IPS-NIHi7 (cell line): ENCODE measurements at regions not wholly inside any gene's neighbourhood (a gene's known extent, or its start where the extent isn't known, plus 50 kb on each side); places are given as distances from the start of the nearest gene placed in this dataset.

Experiments used
- DNase-seq: peaks from one replicate; pipeline ENCODE4 v3.0.0; 2012; ENCODE audit warnings: mixed read lengths; ENCODE audit errors: extremely low spot score

DNA sequence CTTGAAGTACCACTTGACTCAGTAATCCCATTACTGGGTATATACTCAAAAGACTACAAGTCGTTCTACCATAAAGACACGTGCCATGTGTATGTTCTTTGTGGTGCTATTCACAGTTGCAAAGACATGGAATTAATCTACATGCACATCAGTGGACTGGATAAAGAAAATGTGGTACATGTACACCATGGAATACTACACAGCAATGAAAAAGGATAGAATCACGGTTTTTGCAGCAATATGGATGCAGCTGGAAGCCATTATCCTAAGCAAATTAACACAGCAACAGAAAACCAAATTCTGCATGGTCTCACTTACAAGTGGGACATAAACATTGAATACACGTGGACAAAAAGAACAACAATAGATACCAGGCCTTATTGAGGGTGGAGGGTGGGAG, 583.4 kb upstream of the CELF2 start:
- DNase-seq, result no peak

GRCh38 chr10:10437886-10438285, 579.8 kb upstream of the CELF2 start:
- no peak for DNase-seq

DNA sequence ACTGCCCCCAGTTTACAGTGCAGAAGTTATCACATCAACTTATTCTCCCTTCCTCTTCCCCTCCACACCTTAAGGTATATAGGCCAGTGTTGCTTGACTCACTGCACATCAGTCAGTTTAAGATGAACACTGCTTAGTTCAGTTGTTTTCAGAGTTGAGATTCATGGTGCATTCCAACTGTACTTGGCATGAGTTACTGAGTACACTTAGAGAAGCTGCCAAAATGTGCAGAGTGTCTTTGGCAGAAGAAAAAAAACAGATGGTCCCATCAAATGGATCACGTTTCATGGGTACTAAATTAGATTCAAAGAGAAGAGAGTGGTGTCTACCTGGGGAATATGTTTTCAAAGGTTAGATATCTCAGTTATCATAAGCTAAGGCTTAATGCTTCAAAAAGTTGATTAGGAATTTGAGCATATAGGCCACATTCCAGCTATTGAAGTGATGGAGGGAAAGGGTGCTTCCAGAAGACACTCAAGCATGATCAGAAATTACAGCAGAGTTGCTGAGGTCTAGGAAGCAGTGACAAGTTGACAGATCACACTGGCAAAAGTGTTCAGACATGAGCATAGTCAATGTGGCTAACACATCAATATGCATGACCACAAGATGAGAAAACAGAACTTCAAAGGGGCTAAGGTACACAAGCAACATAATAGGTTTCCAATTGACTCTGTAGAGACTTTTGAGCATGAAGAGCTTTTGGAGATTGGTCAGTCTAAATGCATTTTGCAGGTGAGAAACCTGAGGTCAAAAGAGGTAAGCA, 579.2 kb upstream of the CELF2 start:
- DNase-seq, result no peak

GRCh38 chr10:10456856-10457255, 560.8 kb upstream of the CELF2 start:
- DNase-seq, result no peak

- no peak for DNase-seq
Measured at GRCh38 chr10:10460451-10460850, 557.2 kb upstream of the CELF2 start.

DNA sequence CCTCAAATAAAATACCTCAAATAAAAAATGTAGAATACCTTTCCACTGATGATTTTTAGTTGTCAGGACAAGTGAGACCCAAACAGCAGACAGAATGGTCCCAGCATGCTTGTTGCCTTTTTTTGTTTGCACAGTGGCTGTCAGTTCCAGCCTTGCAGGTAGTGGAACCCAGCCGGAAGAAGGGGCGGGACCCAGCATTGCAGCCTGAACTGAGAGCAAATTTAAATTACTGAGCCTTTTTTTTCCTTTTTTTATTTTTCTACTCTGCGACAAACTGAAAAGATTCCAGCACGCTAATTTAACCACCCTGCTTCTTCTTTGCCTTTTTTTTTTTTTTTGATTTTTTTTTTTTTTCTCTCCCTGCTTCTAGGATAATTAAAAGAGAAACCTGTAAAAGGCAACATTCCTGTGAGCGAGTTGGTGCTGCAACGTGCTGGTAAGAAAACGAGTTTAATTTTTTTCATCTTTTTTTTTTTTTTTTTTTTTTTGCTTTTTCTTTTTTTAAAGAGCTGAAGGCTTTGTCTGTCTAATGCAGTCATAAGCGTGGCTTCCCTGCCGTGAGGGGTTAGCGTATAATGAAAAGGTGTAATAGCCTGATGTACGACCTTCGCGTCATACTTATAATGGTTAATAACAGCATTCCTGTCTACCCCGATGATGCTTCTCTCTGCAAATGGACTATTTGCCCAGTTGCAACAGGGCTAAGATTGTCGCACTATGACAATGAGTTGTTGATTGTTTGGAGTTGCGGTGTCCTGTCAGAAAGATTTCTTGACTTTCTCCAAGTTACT, 555.3 kb upstream of the CELF2 start:
- peak; percentile 14 for DNase-seq

GRCh38 chr10:10471758-10472157, 545.9 kb upstream of the CELF2 start:
- no peak for DNase-seq

DNA sequence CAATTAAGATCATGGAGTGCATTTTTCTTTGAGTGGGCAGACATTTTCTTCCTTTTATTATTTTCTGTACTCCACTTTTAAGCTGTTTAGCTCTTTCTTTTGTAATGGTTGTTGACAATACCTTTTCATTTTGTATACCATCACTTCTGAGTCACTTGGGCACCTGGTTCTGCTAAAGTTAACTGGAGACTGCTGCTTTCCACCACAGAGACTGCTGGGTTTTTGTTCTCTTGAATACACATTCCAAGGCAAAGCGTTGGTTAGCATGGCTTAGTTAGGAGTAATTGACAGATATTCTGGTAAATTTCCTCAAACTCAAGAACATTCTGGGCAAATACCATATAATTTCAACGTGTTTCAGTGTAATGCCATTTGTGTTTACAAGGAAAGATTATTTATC, 541.9 kb upstream of the CELF2 start:
- peak; percentile 29 for DNase-seq

GRCh38 chr10:10477844-10478243, 539.8 kb upstream of the CELF2 start:
- DNase-seq, result no peak

GRCh38 chr10:10479465-10479864, 538.2 kb upstream of the CELF2 start:
- DNase-seq, result no peak

- no peak for DNase-seq
Measured at GRCh38 chr10:10482613-10483012, 535.1 kb upstream of the CELF2 start.

DNA sequence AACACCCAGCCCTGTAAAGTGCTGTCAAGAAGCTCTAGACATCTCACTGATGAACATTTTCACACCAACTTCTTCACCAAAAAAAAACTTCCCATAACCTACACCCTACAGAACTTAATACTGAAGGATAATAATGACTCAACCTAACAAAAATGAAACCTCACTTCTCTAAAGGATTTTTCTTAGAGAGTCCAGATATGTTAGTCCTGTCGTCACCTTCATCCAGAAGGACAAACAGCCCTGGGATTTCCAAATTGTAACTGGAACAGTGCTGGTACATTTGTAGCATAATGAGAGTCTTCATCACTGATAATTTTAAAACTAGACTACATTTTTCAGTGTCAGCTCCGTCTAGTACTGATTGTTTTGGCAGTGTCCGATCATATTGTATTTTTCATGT, 528.6 kb upstream of the CELF2 start:
- DNase-seq, result no peak

GRCh38 chr10:10489805-10490571, 527.7 kb upstream of the CELF2 start:
- DNase-seq, result no peak

DNA sequence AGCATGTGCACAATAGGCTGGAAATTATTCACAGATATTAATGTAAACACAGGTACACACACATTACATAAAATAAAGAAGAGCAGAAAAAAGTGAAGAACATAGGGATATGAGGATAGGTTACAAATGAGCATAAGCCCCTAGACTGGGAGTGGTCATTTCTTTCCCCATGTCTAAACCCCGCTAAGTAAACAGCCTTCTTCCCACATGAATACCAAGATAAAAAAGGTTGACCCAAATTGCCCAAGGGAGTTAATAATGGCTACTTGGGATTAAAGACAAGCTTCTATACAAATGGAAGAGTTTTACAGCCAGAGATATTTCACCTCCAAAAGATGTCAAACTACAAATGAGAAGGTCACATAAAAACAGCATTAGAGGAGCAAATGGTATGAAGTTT, 527.1 kb upstream of the CELF2 start:
- no peak for DNase-seq

DNA sequence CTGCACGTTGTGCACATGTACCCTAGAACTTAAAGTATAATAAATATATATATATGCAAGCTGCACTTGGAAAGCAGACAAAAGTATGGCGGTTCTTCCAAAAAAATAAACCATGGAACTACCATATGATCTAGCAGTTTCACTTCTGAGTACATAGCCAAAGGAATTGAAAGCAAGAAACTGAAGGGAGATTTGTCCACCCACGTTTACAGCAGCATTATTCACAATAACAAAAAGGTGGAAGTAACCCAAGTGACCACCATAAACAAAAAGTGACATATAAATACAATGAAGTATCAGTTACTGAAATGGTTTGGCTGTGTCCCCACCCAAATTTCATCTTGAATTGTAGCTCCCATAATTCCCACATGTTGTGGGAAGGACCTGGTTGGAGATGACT, 525.3 kb upstream of the CELF2 start:
- no peak for DNase-seq

- no peak for DNase-seq
Measured at GRCh38 chr10:10493833-10494232, 523.8 kb upstream of the CELF2 start.

GRCh38 chr10:10497245-10497644, 520.4 kb upstream of the CELF2 start:
- no peak for DNase-seq

DNA sequence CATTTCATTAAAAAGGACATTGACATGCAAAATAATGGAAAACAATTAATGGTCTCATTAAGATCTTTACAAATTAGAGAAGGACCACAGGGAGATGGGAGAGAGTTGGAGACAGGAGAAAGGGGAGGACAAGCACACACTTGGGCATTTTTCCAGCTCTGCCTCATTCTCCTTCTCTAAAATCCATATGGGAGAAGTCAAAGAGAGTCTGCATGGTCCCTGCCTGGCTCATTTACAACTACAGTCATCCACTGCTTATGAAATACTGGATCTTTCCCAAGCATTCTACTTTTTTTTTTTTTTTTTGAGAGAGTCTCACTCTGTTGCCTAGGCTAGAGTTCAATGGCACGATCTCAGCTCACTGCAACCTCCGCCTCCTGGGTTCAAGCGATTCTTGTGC, 518.9 kb upstream of the CELF2 start:
- DNase-seq, result no peak

- no peak for DNase-seq
Measured at GRCh38 chr10:10499839-10500238, 517.8 kb upstream of the CELF2 start.

GRCh38 chr10:10500937-10501336, 516.7 kb upstream of the CELF2 start:
- DNase-seq, result no peak

- no peak for DNase-seq
Measured at GRCh38 chr10:10503772-10504171, 513.9 kb upstream of the CELF2 start.

GRCh38 chr10:10508211-10508610, 509.5 kb upstream of the CELF2 start:
- no peak for DNase-seq

GRCh38 chr10:10510179-10510578, 507.5 kb upstream of the CELF2 start:
- DNase-seq, result no peak
